SK-N-SH (cell line): ENCODE measurements at regions not wholly inside any gene's neighbourhood (a gene's known extent, or its start where the extent isn't known, plus 50 kb on each side); places are given as distances from the start of the nearest gene placed in this dataset.

ENCODE experiments used
- CTCF ChIA-PET: fragments of 300-600, 350-600 bp; formaldehyde crosslinking; extraction: SDS; loops from one replicate; lab custom pipeline; 2021; lab: Yijun Ruan, JAX
- POLR2A ChIA-PET: fragments of 350-600 bp; sonication (Branson Sonifier 250); formaldehyde crosslinking; extraction: SDS; loops from one replicate; lab custom pipeline; 2020; ENCODE audit warnings: antibody characterized with exemption, inconsistent platforms; lab: Yijun Ruan, JAX
- DNase-seq: peaks from one replicate; pipeline ENCODE4 v3.0.0; 2012
- H2AFZ ChIP-seq: fragments of 200-600 bp; sonication (generic); 2 replicates; pipeline ENCODE4 v1.8.1; 2016; ENCODE audit warnings: antibody characterized with exemption, mild to moderate bottlenecking, low read depth
- H3F3A ChIP-seq: fragments of 200-600 bp; sonication (generic); replicated peaks from 2 replicates; pipeline ENCODE3; 2016; ENCODE audit warnings: antibody characterized with exemption, mild to moderate bottlenecking; ENCODE audit not compliant: insufficient read depth
- H3K27ac ChIP-seq, 2 experiments: fragments of 200-500 bp in 1 of 2; fragments of 200-600 bp in 1 of 2; sonication (Bioruptor generic) in 1 of 2; sonication (generic), shearing (Covaris generic) in 1 of 2; 2 replicates each; pipeline versions ENCODE4 v1.5.1 to v1.6.1; 2014 to 2016; ENCODE audit warnings: low read depth in 2 of 2, inconsistent platforms in 1 of 2, low read length in 1 of 2, mild to moderate bottlenecking in 1 of 2, mixed read lengths in 1 of 2
- H3K27me3 ChIP-seq: fragments of 200-600 bp; sonication (generic), shearing (Covaris generic); 2 replicates; pipeline ENCODE4 v1.6.1; 2016; ENCODE audit warnings: mixed run types; ENCODE audit not compliant: insufficient read depth
- H3K36me3 ChIP-seq, 2 experiments: fragments of 200-500 bp in 1 of 2; fragments of 200-600 bp in 1 of 2; sonication (Bioruptor generic) in 1 of 2; sonication (generic) in 1 of 2; replicated peaks in 1 of 2; 2 replicates each; pipeline versions ENCODE3 to v1.5.1; 2014 to 2016; ENCODE audit warnings: low read length in 1 of 2, mild to moderate bottlenecking in 1 of 2; ENCODE audit not compliant: insufficient read depth in 2 of 2, control insufficient read depth in 1 of 2
- H3K4me1 ChIP-seq, 2 experiments: fragments of 200-500 bp in 1 of 2; fragments of 200-600 bp in 1 of 2; sonication (Bioruptor generic) in 1 of 2; sonication (generic), shearing (Covaris generic) in 1 of 2; 2 replicates each; pipeline versions ENCODE4 v1.5.1 to v1.6.1; 2014 to 2016; ENCODE audit warnings: low read depth in 1 of 2, low read length in 1 of 2, mixed run types in 1 of 2; ENCODE audit not compliant: insufficient read depth in 2 of 2, control insufficient read depth in 1 of 2
- H3K4me2 ChIP-seq: fragments of 200-600 bp; sonication (generic), shearing (Covaris generic); 2 replicates; pipeline ENCODE4 v1.6.1; 2017; ENCODE audit warnings: mixed run types
- H3K4me3 ChIP-seq, 2 experiments: fragments of 200-500 bp in 1 of 2; fragments of 200-600 bp in 1 of 2; sonication (Bioruptor generic) in 1 of 2; sonication (generic), shearing (Covaris generic) in 1 of 2; 2 replicates each; pipeline versions ENCODE4 v1.5.1 to v1.8.1; 2014 to 2016; ENCODE audit warnings: low read depth in 2 of 2, inconsistent platforms in 1 of 2, low read length in 1 of 2, mild to moderate bottlenecking in 1 of 2, mixed read lengths in 1 of 2, moderate library complexity in 1 of 2
- H3K79me2 ChIP-seq: fragments of 200-600 bp; sonication (generic); 2 replicates; pipeline ENCODE4 v1.8.1; 2017; ENCODE audit warnings: mild to moderate bottlenecking; ENCODE audit not compliant: insufficient read depth
- H3K9ac ChIP-seq: fragments of 200-600 bp; sonication (generic); 2 replicates; pipeline ENCODE4 v1.6.1; 2017; ENCODE audit warnings: mixed run types
- H3K9me2 ChIP-seq: fragments of 200-600 bp; sonication (generic); 2 replicates; pipeline ENCODE4 v1.6.1; 2017; ENCODE audit warnings: mixed run types
- H3K9me3 ChIP-seq: fragments of 200-600 bp; sonication (generic); 2 replicates; pipeline ENCODE4 v1.6.1; 2017; ENCODE audit warnings: mixed run types, mild to moderate bottlenecking, moderate library complexity
- H4K20me1 ChIP-seq: fragments of 200-600 bp; sonication (generic); 2 replicates; pipeline ENCODE4 v1.6.1; 2017; ENCODE audit warnings: mild to moderate bottlenecking, mixed run types; ENCODE audit not compliant: insufficient read depth
- ELF1 ChIP-seq: IDR thresholded peaks from 2 replicates; pipeline ENCODE4 v1.4.0; 2012
- EP300 ChIP-seq, 2 experiments: IDR thresholded peaks; 2 replicates each; pipeline versions ENCODE4 v1.4.0 to v1.6.1; 2012; ENCODE audit warnings: borderline replicate concordance in 1 of 2, low read depth in 1 of 2, low read length in 1 of 2
- FOSL2 ChIP-seq: IDR thresholded peaks from 2 replicates; pipeline ENCODE4 v1.4.0; 2012; ENCODE audit warnings: low read depth, mild to moderate bottlenecking, moderate library complexity, borderline replicate concordance
- FOXM1 ChIP-seq: IDR thresholded peaks from 2 replicates; pipeline ENCODE4 v1.4.0; 2012; ENCODE audit warnings: low read depth, mild to moderate bottlenecking
- GABPA ChIP-seq: IDR thresholded peaks from 2 replicates; pipeline ENCODE4 v1.4.0; 2012; ENCODE audit warnings: low read depth, mild to moderate bottlenecking
- GATA2 ChIP-seq: sonication (generic); formaldehyde crosslinking; IDR thresholded peaks from 2 replicates; pipeline ENCODE4 v1.5.0; 2020; ENCODE audit warnings: mild to moderate bottlenecking, missing genetic modification reagents
- JUND ChIP-seq: IDR thresholded peaks from 2 replicates; pipeline ENCODE4 v1.4.0; 2012
- MEF2A ChIP-seq: IDR thresholded peaks from 2 replicates; pipeline ENCODE4 v1.4.0; 2012; ENCODE audit warnings: low read depth, borderline replicate concordance
- NFIC ChIP-seq: IDR thresholded peaks from 2 replicates; pipeline ENCODE4 v1.4.0; 2012; ENCODE audit warnings: borderline replicate concordance
- POLR2AphosphoS5 ChIP-seq: IDR thresholded peaks from 2 replicates; pipeline ENCODE4 v1.6.1; 2012; ENCODE audit warnings: low read depth, low read length
- RAD21 ChIP-seq: IDR thresholded peaks from 2 replicates; pipeline ENCODE4 v1.6.1; 2012; ENCODE audit warnings: mild to moderate bottlenecking, low read length
- RXRA ChIP-seq: IDR thresholded peaks from 2 replicates; pipeline ENCODE4 v1.4.0; 2012; ENCODE audit warnings: low read depth, mild to moderate bottlenecking, borderline replicate concordance
- SMC3 ChIP-seq: IDR thresholded peaks from 2 replicates; pipeline ENCODE4 v1.6.1; 2012; ENCODE audit warnings: low read depth, low read length, improper control_type of control experiment
- TCF12 ChIP-seq: IDR thresholded peaks from 2 replicates; pipeline ENCODE4 v1.4.0; 2012
- TEAD4 ChIP-seq: IDR thresholded peaks from 2 replicates; pipeline ENCODE4 v1.4.0; 2012; ENCODE audit warnings: mild to moderate bottlenecking, borderline replicate concordance; ENCODE audit not compliant: insufficient read depth
- YY1 ChIP-seq: IDR thresholded peaks from 2 replicates; pipeline ENCODE4 v1.4.0; 2012; ENCODE audit warnings: low read depth, mild to moderate bottlenecking
- WGBS: methylation state at CpG from one replicate; pipeline ENCODE4 v1.1.6; 2017; ENCODE audit warnings: low lambda C conversion rate; 5-methylcytosine and 5-hydroxymethylcytosine counted together
- TF ChIP-seq, protein P1 (sequence below): fragments of 150-350 bp; IDR thresholded peaks from 2 replicates; pipeline ENCODE4 v1.6.1; 2016; ENCODE audit warnings: mild to moderate bottlenecking, low read depth, low read length
- TF ChIP-seq, protein P2 (sequence below): IDR thresholded peaks from 2 replicates; pipeline ENCODE4 v1.4.0; 2012; ENCODE audit warnings: low read depth, borderline replicate concordance
- TF ChIP-seq, protein P3 (sequence below): IDR thresholded peaks from 2 replicates; pipeline ENCODE4; 2012
- TF ChIP-seq, protein P4 (sequence below): IDR thresholded peaks from 2 replicates; pipeline ENCODE4 v1.6.1; 2012; ENCODE audit warnings: mild to moderate bottlenecking, low read depth, low read length, moderate library complexity

DNA sequence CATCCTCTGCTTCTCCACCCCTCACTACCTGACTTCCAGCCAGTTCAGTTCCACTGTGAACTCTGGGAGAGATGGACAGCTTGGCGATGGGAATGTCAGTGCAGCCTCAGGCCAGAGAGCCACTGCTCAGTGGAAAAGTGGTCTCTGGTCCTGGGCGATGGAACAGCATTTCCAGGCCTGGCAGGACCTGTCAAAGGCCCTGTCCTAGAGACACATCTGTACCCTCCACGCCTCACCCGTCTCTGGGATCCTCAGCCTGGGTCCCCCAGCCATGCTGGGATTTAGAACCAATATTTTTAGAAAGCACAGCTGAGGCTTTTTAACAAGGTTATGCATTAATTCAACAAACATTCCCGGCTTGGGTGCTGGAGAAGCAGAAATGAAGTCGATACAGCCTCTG, 165.7 kb downstream of the MN1 start:
- TF ChIP-seq, protein P1, sequence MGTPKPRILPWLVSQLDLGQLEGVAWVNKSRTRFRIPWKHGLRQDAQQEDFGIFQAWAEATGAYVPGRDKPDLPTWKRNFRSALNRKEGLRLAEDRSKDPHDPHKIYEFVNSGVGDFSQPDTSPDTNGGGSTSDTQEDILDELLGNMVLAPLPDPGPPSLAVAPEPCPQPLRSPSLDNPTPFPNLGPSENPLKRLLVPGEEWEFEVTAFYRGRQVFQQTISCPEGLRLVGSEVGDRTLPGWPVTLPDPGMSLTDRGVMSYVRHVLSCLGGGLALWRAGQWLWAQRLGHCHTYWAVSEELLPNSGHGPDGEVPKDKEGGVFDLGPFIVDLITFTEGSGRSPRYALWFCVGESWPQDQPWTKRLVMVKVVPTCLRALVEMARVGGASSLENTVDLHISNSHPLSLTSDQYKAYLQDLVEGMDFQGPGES = no peak
- TF ChIP-seq JUND (no peak), ELF1 (no peak), NFIC (no peak), MEF2A (no peak), GABPA (no peak), FOXM1 (no peak), YY1 (no peak)
- TF ChIP-seq, protein P2, sequence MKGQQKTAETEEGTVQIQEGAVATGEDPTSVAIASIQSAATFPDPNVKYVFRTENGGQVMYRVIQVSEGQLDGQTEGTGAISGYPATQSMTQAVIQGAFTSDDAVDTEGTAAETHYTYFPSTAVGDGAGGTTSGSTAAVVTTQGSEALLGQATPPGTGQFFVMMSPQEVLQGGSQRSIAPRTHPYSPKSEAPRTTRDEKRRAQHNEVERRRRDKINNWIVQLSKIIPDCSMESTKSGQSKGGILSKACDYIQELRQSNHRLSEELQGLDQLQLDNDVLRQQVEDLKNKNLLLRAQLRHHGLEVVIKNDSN = no peak
- TF ChIP-seq, protein P3, sequence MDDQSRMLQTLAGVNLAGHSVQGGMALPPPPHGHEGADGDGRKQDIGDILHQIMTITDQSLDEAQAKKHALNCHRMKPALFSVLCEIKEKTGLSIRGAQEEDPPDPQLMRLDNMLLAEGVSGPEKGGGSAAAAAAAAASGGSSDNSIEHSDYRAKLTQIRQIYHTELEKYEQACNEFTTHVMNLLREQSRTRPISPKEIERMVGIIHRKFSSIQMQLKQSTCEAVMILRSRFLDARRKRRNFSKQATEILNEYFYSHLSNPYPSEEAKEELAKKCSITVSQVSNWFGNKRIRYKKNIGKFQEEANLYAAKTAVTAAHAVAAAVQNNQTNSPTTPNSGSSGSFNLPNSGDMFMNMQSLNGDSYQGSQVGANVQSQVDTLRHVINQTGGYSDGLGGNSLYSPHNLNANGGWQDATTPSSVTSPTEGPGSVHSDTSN = no peak
- Histone ChIP-seq H3K27ac (no peak overlapping the region), H3K4me3 (no peak overlapping the region), H3K36me3 (no peaks in the 10 kb centered on the region), H3K79me2 (no peaks in the 10 kb centered on the region), H2AFZ (no peak overlapping the region), H4K20me1 (no peaks in the 10 kb centered on the region), H3K9me3 (no peaks in the 10 kb centered on the region), H3F3A (no peaks in the 10 kb centered on the region), H3K9ac (no peak overlapping the region), H3K4me2 (no peak overlapping the region), H3K4me1 (peaks cover 0 to 5% of the 10 kb centered on the region in 2 experiments; a peak in 1 of 4 replicates), H3K9me2 (no peaks in the 10 kb centered on the region), H3K27me3 (no peaks in the 10 kb centered on the region)
- CTCF ChIA-PET = interaction anchor here (1.1 kb wide), 1 partner anchor 24 kb away, joined by 3 read pairs; no protein-coding TSS in a partner anchor
- POLR2A ChIA-PET = no interaction called here
- DNase-seq = no peak
- 51% methylated on average over 6 of the region's 6 CpGs for WGBS

DNA sequence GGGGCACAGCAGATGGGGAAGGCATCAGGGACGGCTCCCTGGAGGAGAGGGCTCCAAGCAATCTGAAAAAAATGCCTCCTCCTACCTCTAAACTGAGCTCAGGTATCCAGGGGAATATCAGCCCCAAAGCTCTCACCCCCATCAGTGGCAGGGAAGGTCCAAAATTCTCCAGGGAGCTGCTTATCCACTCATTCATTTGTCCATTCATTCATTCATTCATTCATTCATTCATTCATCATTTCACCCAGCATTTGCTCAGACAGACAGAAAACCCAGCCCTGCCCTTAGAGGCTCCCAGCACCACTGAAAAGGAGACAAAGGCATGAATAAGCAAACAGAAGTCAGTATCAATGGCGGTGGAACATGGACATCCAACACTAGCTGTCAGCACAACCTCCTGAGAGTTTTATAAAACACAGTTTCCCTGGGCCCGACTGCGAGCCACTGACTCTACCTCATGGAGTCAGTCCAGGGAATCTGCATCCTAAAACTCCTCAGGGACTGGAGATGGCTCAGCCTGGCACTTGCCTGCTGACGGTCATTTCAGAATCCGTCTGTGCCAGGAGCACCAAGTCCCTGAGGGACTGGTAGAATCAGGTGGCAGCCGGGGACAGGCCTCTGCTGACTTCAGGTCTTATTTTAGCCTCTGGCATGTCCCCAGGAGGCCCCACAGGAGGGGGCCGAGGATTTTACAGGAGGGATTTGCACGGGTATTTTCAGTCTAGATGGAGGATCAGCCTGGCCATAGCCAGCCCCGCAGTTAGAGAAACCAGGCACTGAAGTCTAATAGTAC, 164.6 kb downstream of the MN1 start:
- TF ChIP-seq RXRA = no peak
- no peak for TF ChIP-seq FOSL2
- TF ChIP-seq EP300 (IDR thresholded peaks at IDR 0.05; ENCODE audit: borderline replicate concordance in 1 of 2, low read depth in 1 of 2, low read length in 1 of 2) = no peak
- no peak for TF ChIP-seq TEAD4
- TF ChIP-seq SMC3 = no peak
- TF ChIP-seq POLR2AphosphoS5 = no peak
- TF ChIP-seq GATA2 (CRISPR knock-in tag) = no peak
- TF ChIP-seq, protein P4, sequence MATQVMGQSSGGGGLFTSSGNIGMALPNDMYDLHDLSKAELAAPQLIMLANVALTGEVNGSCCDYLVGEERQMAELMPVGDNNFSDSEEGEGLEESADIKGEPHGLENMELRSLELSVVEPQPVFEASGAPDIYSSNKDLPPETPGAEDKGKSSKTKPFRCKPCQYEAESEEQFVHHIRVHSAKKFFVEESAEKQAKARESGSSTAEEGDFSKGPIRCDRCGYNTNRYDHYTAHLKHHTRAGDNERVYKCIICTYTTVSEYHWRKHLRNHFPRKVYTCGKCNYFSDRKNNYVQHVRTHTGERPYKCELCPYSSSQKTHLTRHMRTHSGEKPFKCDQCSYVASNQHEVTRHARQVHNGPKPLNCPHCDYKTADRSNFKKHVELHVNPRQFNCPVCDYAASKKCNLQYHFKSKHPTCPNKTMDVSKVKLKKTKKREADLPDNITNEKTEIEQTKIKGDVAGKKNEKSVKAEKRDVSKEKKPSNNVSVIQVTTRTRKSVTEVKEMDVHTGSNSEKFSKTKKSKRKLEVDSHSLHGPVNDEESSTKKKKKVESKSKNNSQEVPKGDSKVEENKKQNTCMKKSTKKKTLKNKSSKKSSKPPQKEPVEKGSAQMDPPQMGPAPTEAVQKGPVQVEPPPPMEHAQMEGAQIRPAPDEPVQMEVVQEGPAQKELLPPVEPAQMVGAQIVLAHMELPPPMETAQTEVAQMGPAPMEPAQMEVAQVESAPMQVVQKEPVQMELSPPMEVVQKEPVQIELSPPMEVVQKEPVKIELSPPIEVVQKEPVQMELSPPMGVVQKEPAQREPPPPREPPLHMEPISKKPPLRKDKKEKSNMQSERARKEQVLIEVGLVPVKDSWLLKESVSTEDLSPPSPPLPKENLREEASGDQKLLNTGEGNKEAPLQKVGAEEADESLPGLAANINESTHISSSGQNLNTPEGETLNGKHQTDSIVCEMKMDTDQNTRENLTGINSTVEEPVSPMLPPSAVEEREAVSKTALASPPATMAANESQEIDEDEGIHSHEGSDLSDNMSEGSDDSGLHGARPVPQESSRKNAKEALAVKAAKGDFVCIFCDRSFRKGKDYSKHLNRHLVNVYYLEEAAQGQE = no peak
- no peak for TF ChIP-seq JUND
- TF ChIP-seq TCF12 = no peak
- no peak for TF ChIP-seq MEF2A
- no peak for TF ChIP-seq GABPA
- no peak for TF ChIP-seq RAD21
- H4K20me1 ChIP-seq = no peaks in the 10 kb centered on the region
- H3K4me1 ChIP-seq = peaks cover 0 to 5% of the 10 kb centered on the region in 2 experiments; a peak in 1 of 4 replicates
- no peaks in the 10 kb centered on the region for H3K9me2 ChIP-seq
- H3K27ac ChIP-seq = no peak overlapping the region
- ChIA-PET CTCF (no interaction called here), POLR2A (no interaction called here)
- WGBS = 71% methylated on average over 6 of the region's 10 CpGs
- H3K4me2 ChIP-seq = no peak overlapping the region
- no peaks in the 10 kb centered on the region for H3F3A ChIP-seq
- H3K79me2 ChIP-seq = no peaks in the 10 kb centered on the region
- no peaks in the 10 kb centered on the region for H3K9me3 ChIP-seq
- H3K4me3 ChIP-seq = no peak overlapping the region
- H3K36me3 ChIP-seq = no peaks in the 10 kb centered on the region
- no peak for DNase-seq
- no peak overlapping the region for H3K9ac ChIP-seq
- H2AFZ ChIP-seq = no peak overlapping the region
- no peaks in the 10 kb centered on the region for H3K27me3 ChIP-seq
